ENCODE measurements at regions not wholly inside any gene's neighbourhood (a gene's known extent, or its start where the extent isn't known, plus 50 kb on each side); places are given as distances from the start of the nearest gene placed in this dataset.

DNA sequence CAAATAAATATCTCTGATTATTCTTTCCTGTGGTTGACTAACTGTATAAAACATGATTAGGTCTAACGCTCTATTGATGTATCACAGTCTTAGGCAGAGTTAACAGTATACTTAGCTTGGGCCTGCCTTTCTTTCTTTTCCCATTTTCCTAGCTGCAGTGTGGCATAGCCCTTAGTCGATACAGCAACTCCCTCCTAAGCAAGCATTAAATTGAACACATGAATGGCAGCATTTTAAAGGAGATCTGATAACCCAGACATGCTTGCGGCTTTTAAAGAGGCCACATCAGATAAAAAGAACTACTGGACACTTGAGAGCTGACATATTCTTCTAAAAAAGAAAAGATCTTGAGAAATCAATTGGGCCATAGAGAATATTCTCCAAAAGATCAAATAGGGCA lies 312.0 kb upstream of the TMPRSS15 start:
- ATAC-seq (no peak), DNase-seq (no peak)
- WGBS, 4 donors = 71 to 86% (median 75%) methylated on average over 3 of the region's 3 CpGs
- no peaks in the 10 kb centered on the region for H3K36me3 ChIP-seq
- no peaks in the 10 kb centered on the region for H3K27me3 ChIP-seq
- H3K4me1 ChIP-seq = no peaks in the 10 kb centered on the region
- no peak for TF ChIP-seq POLR2A (IDR thresholded peaks at IDR 0.05)
- TF ChIP-seq, protein P1, sequence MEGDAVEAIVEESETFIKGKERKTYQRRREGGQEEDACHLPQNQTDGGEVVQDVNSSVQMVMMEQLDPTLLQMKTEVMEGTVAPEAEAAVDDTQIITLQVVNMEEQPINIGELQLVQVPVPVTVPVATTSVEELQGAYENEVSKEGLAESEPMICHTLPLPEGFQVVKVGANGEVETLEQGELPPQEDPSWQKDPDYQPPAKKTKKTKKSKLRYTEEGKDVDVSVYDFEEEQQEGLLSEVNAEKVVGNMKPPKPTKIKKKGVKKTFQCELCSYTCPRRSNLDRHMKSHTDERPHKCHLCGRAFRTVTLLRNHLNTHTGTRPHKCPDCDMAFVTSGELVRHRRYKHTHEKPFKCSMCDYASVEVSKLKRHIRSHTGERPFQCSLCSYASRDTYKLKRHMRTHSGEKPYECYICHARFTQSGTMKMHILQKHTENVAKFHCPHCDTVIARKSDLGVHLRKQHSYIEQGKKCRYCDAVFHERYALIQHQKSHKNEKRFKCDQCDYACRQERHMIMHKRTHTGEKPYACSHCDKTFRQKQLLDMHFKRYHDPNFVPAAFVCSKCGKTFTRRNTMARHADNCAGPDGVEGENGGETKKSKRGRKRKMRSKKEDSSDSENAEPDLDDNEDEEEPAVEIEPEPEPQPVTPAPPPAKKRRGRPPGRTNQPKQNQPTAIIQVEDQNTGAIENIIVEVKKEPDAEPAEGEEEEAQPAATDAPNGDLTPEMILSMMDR (IDR thresholded peaks at IDR 0.05) = no peak
- H3K9me3 ChIP-seq = peaks cover 0 to 16% (median 0%) of the 10 kb centered on the region in 12 donors
- intact Hi-C loops (cut with DNase I) = no loop called here
- no peak overlapping the region for H3K27ac ChIP-seq
- no peak overlapping the region for H3K4me3 ChIP-seq

DNA sequence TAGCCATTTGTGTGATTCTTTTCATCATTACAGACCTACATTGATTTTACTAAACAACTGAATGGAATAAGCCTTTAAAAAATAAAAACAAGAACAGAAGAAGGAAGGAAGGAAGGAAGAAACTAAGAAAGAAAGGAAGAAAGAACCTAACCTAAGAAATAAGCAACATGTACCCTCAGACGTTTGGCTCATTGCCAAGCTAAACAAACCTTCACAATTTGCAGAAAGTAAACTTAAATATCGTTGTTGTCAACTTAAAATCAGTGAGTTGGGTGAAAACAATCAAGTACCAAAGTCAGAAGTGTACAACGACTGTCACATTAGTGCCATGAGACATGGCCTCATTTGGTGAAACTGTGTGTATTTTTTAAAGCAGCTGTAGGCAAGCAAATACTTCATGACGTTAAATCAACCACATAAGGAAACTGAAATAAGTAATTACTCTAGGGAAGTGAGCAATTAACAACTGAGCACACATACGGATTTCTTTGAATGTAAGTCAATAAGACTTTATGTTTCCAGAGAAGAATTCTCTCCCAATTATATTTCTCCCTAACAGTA lies 313.1 kb upstream of the TMPRSS15 start:
- Histone ChIP-seq H3K4me1 (no peaks in the 10 kb centered on the region), H3K36me3 (no peaks in the 10 kb centered on the region), H3K27me3 (no peaks in the 10 kb centered on the region), H3K9me3 (peaks cover 0 to 10% (median 0%) of the 10 kb centered on the region in 12 donors), H3K4me3 (no peak overlapping the region), H3K27ac (no peak overlapping the region)
- DNase-seq (no peak), ATAC-seq (no peak)
- 39 to 55% (median 46%) methylated on average over 5 of the region's 5 CpGs for WGBS, 4 donors
- intact Hi-C loops (cut with DNase I) = no loop called here
- TF ChIP-seq, protein P1 (IDR thresholded peaks at IDR 0.05) = no peak
- TF ChIP-seq POLR2A (IDR thresholded peaks at IDR 0.05) = no peak

DNA sequence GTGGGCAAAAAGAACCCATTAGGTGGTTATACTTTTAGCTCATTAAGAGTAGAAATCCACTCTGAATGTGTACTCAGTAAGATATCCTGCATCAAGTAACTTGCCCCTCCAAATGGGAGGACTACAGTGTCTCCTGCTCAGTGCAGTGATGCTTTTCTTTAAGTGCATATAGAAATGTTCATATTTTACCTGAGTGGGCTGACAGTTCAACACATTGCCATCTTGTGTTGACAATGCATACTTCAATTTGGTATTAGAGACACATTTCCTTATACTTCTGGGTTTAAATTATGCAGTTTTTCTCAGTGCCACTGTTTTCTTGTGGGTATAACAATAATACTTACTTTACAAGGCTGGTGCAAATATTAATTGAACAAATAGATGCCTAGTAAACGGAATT lies 318.6 kb upstream of the TMPRSS15 start:
- no peak for TF ChIP-seq POLR2A (IDR thresholded peaks at IDR 0.05)
- TF ChIP-seq, protein P1 (IDR thresholded peaks at IDR 0.05) = no peak
- ATAC-seq = no peak
- Histone ChIP-seq H3K9me3 (no peaks in the 10 kb centered on the region), H3K4me3 (no peak overlapping the region), H3K4me1 (no peaks in the 10 kb centered on the region), H3K27me3 (no peaks in the 10 kb centered on the region), H3K27ac (no peak overlapping the region), H3K36me3 (no peaks in the 10 kb centered on the region)
- 75 to 87% (median 84%) methylated on average over 1 of the region's 1 CpG for WGBS, 4 donors
- intact Hi-C loops (cut with DNase I) = no loop called here
- DNase-seq = no peak

DNA sequence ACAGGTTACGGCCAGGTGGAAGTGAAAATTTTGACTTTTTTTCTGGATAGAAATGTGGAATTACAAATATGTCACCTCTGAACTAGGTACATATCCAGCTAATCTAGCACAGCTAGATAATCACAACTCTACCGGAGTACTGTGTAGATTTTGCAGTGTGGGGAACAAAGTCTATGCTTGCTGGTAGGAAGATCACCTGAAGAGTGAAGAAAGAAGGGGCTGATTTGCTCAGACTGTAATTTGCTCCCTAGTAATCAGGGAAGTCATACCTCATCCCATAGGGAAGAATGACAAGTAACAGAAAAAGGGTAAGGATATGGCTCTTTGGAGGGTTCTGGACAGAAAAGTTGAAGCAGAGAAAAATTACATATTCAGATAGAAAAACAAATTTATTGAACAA lies 319.6 kb upstream of the TMPRSS15 start:
- Histone ChIP-seq H3K27ac (no peak overlapping the region), H3K36me3 (no peaks in the 10 kb centered on the region), H3K27me3 (no peaks in the 10 kb centered on the region), H3K4me1 (no peaks in the 10 kb centered on the region), H3K4me3 (no peak overlapping the region), H3K9me3 (peaks cover 0 to 5% (median 0%) of the 10 kb centered on the region in 12 donors)
- TF ChIP-seq, protein P1 (IDR thresholded peaks at IDR 0.05) = no peak
- no peak for TF ChIP-seq POLR2A (IDR thresholded peaks at IDR 0.05)
- 73 to 85% (median 81%) methylated on average over 2 of the region's 2 CpGs for WGBS, 4 donors
- intact Hi-C loops (cut with DNase I) = no loop called here
- ATAC-seq = no peak
- DNase-seq = no peak

Measured in heart left ventricle (tissue), 16 donors.